ENCODE measurements at regions not wholly inside any gene's neighbourhood (a gene's known extent, or its start where the extent isn't known, plus 50 kb on each side); places are given as distances from the start of the nearest gene placed in this dataset.

- DNase-seq = peak; percentile 85
These were observed 182.4 kb upstream of the CXXC4 start for GRCh38 chr4:104677116-104677515.

GRCh38 chr4:104682311-104682710, 187.6 kb upstream of the CXXC4 start:
- DNase-seq = no peak

- no peak for DNase-seq
These were observed 199.0 kb upstream of the CXXC4 start for GRCh38 chr4:104693601-104694201.

GRCh38 chr4:104716584-104716983, 221.9 kb upstream of the CXXC4 start:
- DNase-seq = no peak

- DNase-seq = no peak
These were observed 225.0 kb upstream of the CXXC4 start for GRCh38 chr4:104719539-104720230.

GRCh38 chr4:104722467-104722866, 227.8 kb upstream of the CXXC4 start:
- no peak for DNase-seq

GRCh38 chr4:104726002-104726401, 231.3 kb upstream of the CXXC4 start:
- no peak for DNase-seq

- no peak for DNase-seq
These were observed 232.9 kb upstream of the CXXC4 start for GRCh38 chr4:104727643-104728042.

- DNase-seq = no peak
These were observed 233.9 kb upstream of the CXXC4 start for GRCh38 chr4:104728380-104729122.

- no peak for DNase-seq
These were observed 238.1 kb upstream of the CXXC4 start for GRCh38 chr4:104732766-104733165.

GRCh38 chr4:104735174-104735573, 240.5 kb upstream of the CXXC4 start:
- DNase-seq = no peak

- DNase-seq = no peak
These were observed 245.5 kb upstream of the CXXC4 start for GRCh38 chr4:104740161-104740560.

GRCh38 chr4:104743215-104743653, 248.5 kb upstream of the CXXC4 start:
- no peak for DNase-seq

- no peak for DNase-seq
These were observed 252.9 kb upstream of the CXXC4 start for GRCh38 chr4:104747635-104748034.

- no peak for DNase-seq
These were observed 254.4 kb upstream of the CXXC4 start for GRCh38 chr4:104749062-104749461.

GRCh38 chr4:104750008-104750407, 255.3 kb upstream of the CXXC4 start:
- no peak for DNase-seq

- DNase-seq = no peak
These were observed 256.8 kb upstream of the CXXC4 start for GRCh38 chr4:104751468-104751867.

- no peak for DNase-seq
These were observed 257.6 kb upstream of the CXXC4 start for GRCh38 chr4:104752337-104752736.

- DNase-seq = no peak
These were observed 262.1 kb upstream of the CXXC4 start for GRCh38 chr4:104756837-104757236.

- no peak for DNase-seq
These were observed 263.9 kb upstream of the CXXC4 start for GRCh38 chr4:104758574-104758973.

GRCh38 chr4:104763554-104764222, 269.0 kb upstream of the CXXC4 start:
- DNase-seq = no peak

GRCh38 chr4:104766676-104767075, 272.0 kb upstream of the CXXC4 start:
- no peak for DNase-seq

- no peak for DNase-seq
These were observed 278.2 kb upstream of the CXXC4 start for GRCh38 chr4:104772849-104773248.
